AG08395 (cell line): ENCODE measurements at regions not wholly inside any gene's neighbourhood (a gene's known extent, or its start where the extent isn't known, plus 50 kb on each side); places are given as distances from the start of the nearest gene placed in this dataset.
A peak's percentile ranks its signal among the peaks of the same experiment; 100 is the strongest.
"Not testable (repeated sequence)": the region's sequence is repeated elsewhere in the genome, so short reads cannot be mapped to it uniquely, and the experiment has no call there.

Experiments
- DNase-seq: peaks from one replicate; pipeline ENCODE4 v3.0.0; 2012; ENCODE audit warnings: mixed read lengths, low spot score

- no peak for DNase-seq
Measured at GRCh38 chr5:50898966-50899365, 232.5 kb downstream of the PARP8 start.

GRCh38 chr5:50900952-50901510, 234.6 kb downstream of the PARP8 start:
- DNase-seq: no peak

GRCh38 chr5:50903651-50904050, 237.2 kb downstream of the PARP8 start:
- no peak for DNase-seq

- no peak for DNase-seq
Measured at GRCh38 chr5:50905996-50906570, 239.6 kb downstream of the PARP8 start.

DNA sequence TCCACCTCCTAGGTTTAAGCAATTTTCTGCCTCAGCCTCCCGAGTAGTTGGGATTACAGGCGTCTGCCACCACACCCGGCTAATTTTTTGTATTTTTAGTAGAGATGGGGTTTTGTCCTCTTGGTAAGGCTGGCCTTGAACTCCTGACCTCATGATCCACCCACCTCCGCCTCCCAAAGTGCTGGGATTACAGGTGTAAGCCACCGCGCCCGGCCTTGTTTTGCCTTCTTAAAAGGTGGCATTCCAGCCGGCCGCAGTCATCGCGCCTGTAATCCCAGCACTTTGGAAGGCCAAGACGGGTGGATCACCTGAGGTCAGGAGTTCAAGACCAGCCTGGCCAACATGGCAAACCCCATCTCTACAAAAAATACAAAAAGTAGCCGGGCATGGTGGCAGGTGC, 253.7 kb downstream of the PARP8 start:
- DNase-seq: not testable (repeated sequence)

GRCh38 chr5:50921366-50922133, 255.1 kb downstream of the PARP8 start:
- no peak for DNase-seq

DNA sequence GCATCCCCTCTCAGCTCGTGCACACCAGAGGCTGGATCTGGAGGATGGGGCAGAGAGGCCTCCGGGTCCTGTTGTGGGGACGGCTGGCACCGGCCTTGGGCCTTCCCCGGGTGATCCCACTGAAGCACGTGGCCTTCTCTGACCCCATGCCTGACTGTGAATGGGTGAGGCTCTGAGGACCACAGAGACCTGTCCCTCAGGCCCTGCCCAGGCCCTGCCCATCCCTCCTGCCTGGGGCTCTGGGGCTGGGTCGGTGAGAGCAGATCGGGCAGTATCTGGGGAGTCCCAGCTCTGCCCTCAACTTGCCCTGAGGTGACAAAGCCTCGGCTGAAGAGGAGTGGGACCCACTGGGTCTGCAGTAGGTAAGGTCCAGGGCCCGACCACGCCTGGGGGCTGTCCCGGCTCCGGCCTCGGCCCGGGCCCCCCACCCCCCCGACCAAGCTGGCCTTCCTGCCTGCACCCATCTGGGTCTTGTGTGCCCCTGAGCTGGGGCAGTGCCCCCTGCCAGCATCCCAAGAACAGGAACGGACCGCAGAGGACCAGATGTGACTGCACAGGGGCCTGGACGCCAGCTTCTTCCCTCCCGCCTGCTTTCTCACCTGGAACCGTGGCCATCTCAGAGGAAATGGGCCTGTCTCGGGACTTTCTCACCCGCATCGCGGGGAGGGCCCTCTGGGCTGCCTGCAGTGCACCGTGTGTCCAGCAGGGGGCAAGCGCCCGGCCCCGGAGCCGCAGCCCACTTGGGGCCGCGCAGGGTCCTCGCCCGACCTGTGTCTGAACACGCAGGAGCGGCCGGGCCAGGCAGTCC, 255.9 kb downstream of the PARP8 start:
- DNase-seq: not testable (repeated sequence)

- no peak for DNase-seq
Measured at GRCh38 chr5:50922942-50923767, 256.7 kb downstream of the PARP8 start.

DNA sequence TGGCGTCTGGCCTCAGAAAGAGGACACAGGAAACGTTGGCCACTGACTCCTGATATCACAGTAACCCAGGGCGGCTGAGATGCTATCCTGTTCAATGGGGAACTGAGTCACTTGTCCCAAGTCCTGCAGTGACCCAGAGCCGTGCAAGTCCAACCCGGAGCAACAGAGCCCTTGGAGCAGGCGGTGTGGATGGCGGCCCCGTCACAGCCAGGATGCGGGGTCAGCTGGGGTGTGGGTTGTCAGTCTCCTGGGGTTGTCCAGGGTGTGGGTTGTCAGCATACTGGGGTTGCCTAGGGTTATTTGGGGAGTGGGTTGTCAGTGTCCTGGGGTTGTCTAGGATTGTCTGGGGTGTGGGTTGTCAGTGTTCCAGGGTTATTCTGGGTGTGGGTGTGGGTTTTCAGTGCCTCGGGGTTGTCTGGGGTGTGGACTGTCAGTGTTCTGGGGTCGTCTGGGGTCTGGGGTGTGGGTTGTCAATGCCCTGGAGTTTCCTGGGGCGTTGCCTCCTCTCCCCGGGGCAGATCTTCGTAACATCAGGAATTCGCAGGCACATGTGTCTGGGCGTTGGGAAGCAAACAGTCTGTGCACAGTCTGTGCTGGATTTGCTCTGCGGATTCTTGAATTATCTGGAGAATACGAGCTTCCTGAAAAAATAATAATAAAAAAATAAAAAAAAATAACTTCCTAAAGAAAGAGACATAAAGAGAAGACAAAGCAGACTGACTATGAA, 257.5 kb downstream of the PARP8 start:
- DNase-seq: no peak

GRCh38 chr5:50927953-50928352, 261.5 kb downstream of the PARP8 start:
- no peak for DNase-seq

DNA sequence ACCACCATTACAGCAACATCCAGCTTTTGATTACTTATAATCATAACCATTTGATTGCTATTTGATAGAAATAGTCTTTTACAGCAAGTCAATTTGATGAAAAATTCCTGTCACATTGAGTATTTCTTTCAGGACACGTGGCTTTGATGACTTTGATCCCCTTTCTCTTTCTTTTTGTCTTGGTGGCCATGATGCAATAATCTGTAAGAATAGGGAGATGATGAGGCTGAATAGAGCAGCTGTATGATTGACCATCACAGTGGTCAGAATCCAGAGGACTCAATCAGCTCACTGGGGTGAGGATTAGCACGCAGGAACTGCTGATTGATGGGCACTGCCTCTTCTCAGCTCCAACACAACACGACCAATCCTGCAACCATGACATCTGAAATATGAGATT, 262.7 kb downstream of the PARP8 start:
- no peak for DNase-seq

- DNase-seq: no peak
Measured at GRCh38 chr5:50934343-50934742, 267.9 kb downstream of the PARP8 start.

GRCh38 chr5:50945139-50945538, 278.7 kb downstream of the PARP8 start:
- no peak for DNase-seq

GRCh38 chr5:50947906-50948683, 281.7 kb downstream of the PARP8 start:
- no peak for DNase-seq

GRCh38 chr5:50953290-50953689, 286.9 kb downstream of the PARP8 start:
- DNase-seq: no peak

DNA sequence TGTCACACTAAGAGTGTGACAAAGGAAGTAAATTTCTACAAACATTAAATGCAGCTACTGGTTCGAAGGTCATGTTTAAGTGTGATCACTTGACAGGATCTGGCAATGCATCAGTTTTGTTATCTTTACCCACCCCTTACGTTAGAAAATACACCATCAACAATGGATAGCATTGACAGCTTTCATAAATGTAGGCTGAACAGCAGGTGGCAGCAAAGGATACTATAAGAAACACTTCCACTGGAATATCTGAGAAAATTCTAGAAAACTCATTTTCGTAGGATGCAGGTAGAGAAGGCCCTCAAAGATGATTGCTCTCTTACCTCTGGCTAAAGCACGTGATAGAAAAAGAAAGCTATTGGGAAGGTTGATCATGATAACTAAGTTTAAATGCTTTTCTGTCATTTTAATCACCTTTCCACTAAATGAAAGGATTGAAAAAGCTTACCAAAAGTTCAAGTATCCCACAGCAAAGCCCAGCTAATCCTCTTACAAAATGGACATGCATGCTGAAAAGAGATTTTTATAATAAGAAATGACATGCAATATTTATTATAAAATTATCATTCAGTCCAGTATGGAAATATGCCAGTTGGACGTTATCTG, 292.5 kb downstream of the PARP8 start:
- peak; percentile 27 for DNase-seq

GRCh38 chr5:50962934-50963872, 296.8 kb downstream of the PARP8 start:
- DNase-seq: peak; percentile 83

DNA sequence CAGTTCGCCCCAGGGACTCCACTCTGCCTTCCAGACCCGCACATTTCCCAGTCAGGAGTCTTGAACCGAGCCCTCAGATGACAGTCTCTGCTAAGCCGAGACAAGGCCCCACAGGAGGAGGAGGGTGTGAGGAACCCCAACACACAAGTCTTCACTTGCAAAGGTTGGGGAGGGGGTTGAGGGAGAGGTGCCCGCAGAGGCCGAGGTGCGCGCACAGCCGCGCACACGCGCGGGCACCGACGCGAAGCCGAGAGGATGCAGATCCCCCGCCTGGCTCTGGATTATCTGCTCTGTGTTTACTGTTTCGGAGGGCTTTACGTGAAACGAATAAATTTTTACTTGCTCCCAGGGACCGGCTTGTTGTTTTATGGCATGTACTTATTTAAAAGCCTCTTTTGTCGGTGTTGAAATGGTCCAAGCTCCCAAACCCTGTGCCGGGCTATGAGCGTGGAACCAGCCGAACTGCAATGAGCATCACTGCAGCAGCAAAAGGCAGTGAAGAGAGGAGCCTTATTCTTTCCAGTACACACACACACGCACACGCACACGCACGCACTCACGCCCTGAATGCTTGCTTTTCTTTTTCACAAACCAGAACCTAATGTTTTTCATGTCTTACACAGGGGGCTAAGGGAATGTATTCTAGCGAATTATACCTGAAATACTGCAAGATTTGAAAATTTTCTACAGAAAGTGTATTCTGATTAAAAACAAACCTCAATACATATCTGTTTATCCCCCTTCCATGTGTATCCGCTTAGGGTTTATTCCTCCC, 297.7 kb downstream of the PARP8 start:
- DNase-seq: no peak
